ENCODE measurements at regions not wholly inside any gene's neighbourhood (a gene's known extent, or its start where the extent isn't known, plus 50 kb on each side); places are given as distances from the start of the nearest gene placed in this dataset.
"Not testable (repeated sequence)": the region's sequence is repeated elsewhere in the genome, so short reads cannot be mapped to it uniquely, and the experiment has no call there.

- no peak for TF ChIP-seq CTCF (IDR thresholded peaks at IDR 0.05; ENCODE audit: borderline replicate concordance)
- Histone ChIP-seq H3K4me3 (no peak overlapping the region), H3K9me3 (replicated peaks) (peaks cover 12% of the 10 kb centered on the region), H3K27ac (replicated peaks) (no peak overlapping the region), H3K27me3 (ENCODE audit: low read depth) (no peaks in the 10 kb centered on the region), H3K36me3 (no peaks in the 10 kb centered on the region), H3K4me1 (peaks cover 9% of the 10 kb centered on the region)
- no peak for DNase-seq
- intact Hi-C loops (cut with micrococcal nuclease), result no loop called here
Observed at GRCh38 chr6:2576499-2576898, 174.2 kb downstream of the MYLK4 start.

GRCh38 chr6:2575236-2575635, 175.5 kb downstream of the MYLK4 start:
- Histone ChIP-seq H3K27ac (replicated peaks) (no peak overlapping the region), H3K4me3 (no peak overlapping the region), H3K36me3 (no peaks in the 10 kb centered on the region), H3K4me1 (peaks cover 9% of the 10 kb centered on the region), H3K9me3 (replicated peaks) (peaks cover 12% of the 10 kb centered on the region), H3K27me3 (ENCODE audit: low read depth) (no peaks in the 10 kb centered on the region)
- no peak for DNase-seq
- intact Hi-C loops (cut with micrococcal nuclease), result no loop called here
- no peak for TF ChIP-seq CTCF (IDR thresholded peaks at IDR 0.05; ENCODE audit: borderline replicate concordance)

- H3K36me3 ChIP-seq; H3K4me1 ChIP-seq; H3K4me3 ChIP-seq; H3K27me3 ChIP-seq (ENCODE audit: low read depth); H3K9me3 ChIP-seq (replicated peaks); H3K27ac ChIP-seq (replicated peaks); intact Hi-C loops (cut with micrococcal nuclease); DNase-seq: not testable (repeated sequence)
Observed at GRCh38 chr6:2569420-2569819, 181.3 kb downstream of the MYLK4 start.

GRCh38 chr6:2566048-2566447, 184.7 kb downstream of the MYLK4 start:
- no peak for TF ChIP-seq CTCF (IDR thresholded peaks at IDR 0.05; ENCODE audit: borderline replicate concordance)
- H3K27me3 ChIP-seq (ENCODE audit: low read depth), result no peaks in the 10 kb centered on the region
- H3K36me3 ChIP-seq, result no peaks in the 10 kb centered on the region
- peaks cover 15% of the 10 kb centered on the region for H3K4me1 ChIP-seq
- no peak overlapping the region for H3K27ac ChIP-seq (replicated peaks)
- H3K4me3 ChIP-seq, result no peak overlapping the region
- intact Hi-C loops (cut with micrococcal nuclease), result no loop called here
- H3K9me3 ChIP-seq (replicated peaks), result peaks cover 3% of the 10 kb centered on the region
- DNase-seq, result no peak

GRCh38 chr6:2565499-2565898, 185.2 kb downstream of the MYLK4 start:
- intact Hi-C loops (cut with micrococcal nuclease), result no loop called here
- Histone ChIP-seq H3K36me3 (no peaks in the 10 kb centered on the region), H3K27ac (replicated peaks) (no peak overlapping the region), H3K27me3 (ENCODE audit: low read depth) (no peaks in the 10 kb centered on the region), H3K4me3 (no peak overlapping the region), H3K4me1 (peaks cover 15% of the 10 kb centered on the region), H3K9me3 (replicated peaks) (peaks cover 3% of the 10 kb centered on the region)
- TF ChIP-seq CTCF (IDR thresholded peaks at IDR 0.05; ENCODE audit: borderline replicate concordance), result no peak
- no peak for DNase-seq

GRCh38 chr6:2563635-2564034, 187.1 kb downstream of the MYLK4 start:
- no peaks in the 10 kb centered on the region for H3K27me3 ChIP-seq (ENCODE audit: low read depth)
- intact Hi-C loops (cut with micrococcal nuclease), result no loop called here
- H3K36me3 ChIP-seq, result no peaks in the 10 kb centered on the region
- no peak for DNase-seq
- H3K4me1 ChIP-seq, result peaks cover 15% of the 10 kb centered on the region
- no peak overlapping the region for H3K4me3 ChIP-seq
- TF ChIP-seq CTCF (IDR thresholded peaks at IDR 0.05; ENCODE audit: borderline replicate concordance), result no peak
- H3K9me3 ChIP-seq (replicated peaks), result peaks cover 3% of the 10 kb centered on the region
- no peak overlapping the region for H3K27ac ChIP-seq (replicated peaks)

Measured in left ventricle myocardium inferior (tissue), 1 donor.